ENCODE measurements at regions not wholly inside any gene's neighbourhood (a gene's known extent, or its start where the extent isn't known, plus 50 kb on each side); places are given as distances from the start of the nearest gene placed in this dataset.

GRCh38 chr2:176804392-176804791 lies 408.2 kb upstream of the HNRNPA3 start:
- TF ChIP-seq, protein P1, sequence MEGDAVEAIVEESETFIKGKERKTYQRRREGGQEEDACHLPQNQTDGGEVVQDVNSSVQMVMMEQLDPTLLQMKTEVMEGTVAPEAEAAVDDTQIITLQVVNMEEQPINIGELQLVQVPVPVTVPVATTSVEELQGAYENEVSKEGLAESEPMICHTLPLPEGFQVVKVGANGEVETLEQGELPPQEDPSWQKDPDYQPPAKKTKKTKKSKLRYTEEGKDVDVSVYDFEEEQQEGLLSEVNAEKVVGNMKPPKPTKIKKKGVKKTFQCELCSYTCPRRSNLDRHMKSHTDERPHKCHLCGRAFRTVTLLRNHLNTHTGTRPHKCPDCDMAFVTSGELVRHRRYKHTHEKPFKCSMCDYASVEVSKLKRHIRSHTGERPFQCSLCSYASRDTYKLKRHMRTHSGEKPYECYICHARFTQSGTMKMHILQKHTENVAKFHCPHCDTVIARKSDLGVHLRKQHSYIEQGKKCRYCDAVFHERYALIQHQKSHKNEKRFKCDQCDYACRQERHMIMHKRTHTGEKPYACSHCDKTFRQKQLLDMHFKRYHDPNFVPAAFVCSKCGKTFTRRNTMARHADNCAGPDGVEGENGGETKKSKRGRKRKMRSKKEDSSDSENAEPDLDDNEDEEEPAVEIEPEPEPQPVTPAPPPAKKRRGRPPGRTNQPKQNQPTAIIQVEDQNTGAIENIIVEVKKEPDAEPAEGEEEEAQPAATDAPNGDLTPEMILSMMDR (conservative IDR thresholded peaks at IDR 0.05; ENCODE audit: low read depth, low read length) = no peak
- TF ChIP-seq EZH2 (IDR thresholded peaks at IDR 0.05; ENCODE audit: borderline replicate concordance, low read depth, low read length, poor library complexity, severe bottlenecking) = no peak

DNA sequence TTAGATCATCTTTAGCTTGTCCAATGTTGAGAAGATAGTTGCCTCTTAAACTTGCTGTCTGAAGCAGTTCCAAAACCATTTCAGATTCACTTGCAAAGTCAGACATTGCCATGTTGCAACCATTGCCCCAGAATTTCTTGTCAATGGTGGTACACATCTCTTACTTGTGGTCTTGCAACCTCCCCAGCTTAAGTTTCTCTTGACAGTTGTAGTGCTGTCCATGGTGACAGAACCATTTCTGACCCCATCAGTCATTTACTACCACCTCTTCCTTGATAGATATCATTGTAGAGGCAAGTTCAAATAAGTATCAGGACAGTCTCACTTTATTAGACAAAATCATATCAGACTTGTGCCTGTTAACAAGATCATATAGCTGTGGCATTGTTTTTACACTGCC lies 407.2 kb upstream of the HNRNPA3 start:
- H3K36me3 ChIP-seq (ENCODE audit: insufficient read depth, low read length, poor library complexity, severe bottlenecking) = no peaks in the 10 kb centered on the region
- H3K9me3 ChIP-seq (ENCODE audit: low read depth, low read length, poor library complexity, severe bottlenecking) = no peaks in the 10 kb centered on the region
- DNase-seq (ENCODE audit: low spot score) = no peak
- intact Hi-C loops (cut with micrococcal nuclease; ENCODE audit: unreplicated experiment) = no loop called here
- BruUV-seq (replicated peaks) = no TSS peak
- no peak overlapping the region for H3K4me3 ChIP-seq (ENCODE audit: low read depth, low read length, poor library complexity, severe bottlenecking)
- CTCF ChIA-PET = no interaction called here
- H3K27ac ChIP-seq (ENCODE audit: low read depth, low read length, poor library complexity, severe bottlenecking) = no peak overlapping the region
- no peaks in the 10 kb centered on the region for H3K4me1 ChIP-seq (ENCODE audit: insufficient read depth, low read length, poor library complexity, severe bottlenecking)
- POLR2A ChIA-PET (ENCODE audit: low non-redundant PET) = interaction anchor here (0.6 kb wide), 1 partner anchor 195 kb away, joined by 3 read pairs; no protein-coding TSS in a partner anchor
- no peaks in the 10 kb centered on the region for H3K27me3 ChIP-seq (replicated peaks; ENCODE audit: insufficient read depth, low read depth, low read length, poor library complexity)
- TF ChIP-seq EZH2 (IDR thresholded peaks at IDR 0.05; ENCODE audit: borderline replicate concordance, low read depth, low read length, poor library complexity, severe bottlenecking) = no peak

More at GRCh38 chr2:176804392-176804791, 408.2 kb upstream of the HNRNPA3 start:
- POLR2A ChIA-PET (ENCODE audit: low non-redundant PET) = interaction anchor here (0.6 kb wide), 1 partner anchor 148 kb away, joined by 3 read pairs; no protein-coding TSS in a partner anchor
- CTCF ChIA-PET = no interaction called here
- Histone ChIP-seq H3K27me3 (replicated peaks; ENCODE audit: insufficient read depth, low read depth, low read length, poor library complexity) (no peaks in the 10 kb centered on the region), H3K4me3 (ENCODE audit: low read depth, low read length, poor library complexity, severe bottlenecking) (no peak overlapping the region), H3K4me1 (ENCODE audit: insufficient read depth, low read length, poor library complexity, severe bottlenecking) (no peaks in the 10 kb centered on the region), H3K9me3 (ENCODE audit: low read depth, low read length, poor library complexity, severe bottlenecking) (no peaks in the 10 kb centered on the region), H3K27ac (ENCODE audit: low read depth, low read length, poor library complexity, severe bottlenecking) (no peak overlapping the region), H3K36me3 (ENCODE audit: insufficient read depth, low read length, poor library complexity, severe bottlenecking) (no peaks in the 10 kb centered on the region)
- DNase-seq (ENCODE audit: low spot score) = no peak
- intact Hi-C loops (cut with micrococcal nuclease; ENCODE audit: unreplicated experiment) = no loop called here
- no TSS peak for BruUV-seq (replicated peaks)

- intact Hi-C loops (cut with micrococcal nuclease; ENCODE audit: unreplicated experiment) = loop anchor here (5.0 to 10.0 kb wide), 4 partner anchors 65 to 258 kb away; no protein-coding TSS in a partner anchor
- Histone ChIP-seq H3K27me3 (replicated peaks; ENCODE audit: insufficient read depth, low read depth, low read length, poor library complexity) (no peaks in the 10 kb centered on the region), H3K4me3 (ENCODE audit: low read depth, low read length, poor library complexity, severe bottlenecking) (no peak overlapping the region), H3K27ac (ENCODE audit: low read depth, low read length, poor library complexity, severe bottlenecking) (peak overlapping the region; percentile 74), H3K36me3 (ENCODE audit: insufficient read depth, low read length, poor library complexity, severe bottlenecking) (no peaks in the 10 kb centered on the region), H3K9me3 (ENCODE audit: low read depth, low read length, poor library complexity, severe bottlenecking) (no peaks in the 10 kb centered on the region), H3K4me1 (ENCODE audit: insufficient read depth, low read length, poor library complexity, severe bottlenecking) (peaks cover 58% of the 10 kb centered on the region)
- POLR2A ChIA-PET (ENCODE audit: low non-redundant PET) = no interaction called here
- no peak for TF ChIP-seq EZH2 (IDR thresholded peaks at IDR 0.05; ENCODE audit: borderline replicate concordance, low read depth, low read length, poor library complexity, severe bottlenecking)
- TF ChIP-seq, protein P1 (conservative IDR thresholded peaks at IDR 0.05; ENCODE audit: low read depth, low read length) = no peak
- no peak for DNase-seq (ENCODE audit: low spot score)
- BruUV-seq (replicated peaks) = no TSS peak
- CTCF ChIA-PET = interaction anchor here (1.3 kb wide), 1 partner anchor 158 kb away, joined by 6 read pairs; no protein-coding TSS in a partner anchor
Observed at GRCh38 chr2:176812246-176812775, 400.3 kb upstream of the HNRNPA3 start.
